Body of pancreas (tissue), 4 donors: ENCODE measurements at regions not wholly inside any gene's neighbourhood (a gene's known extent, or its start where the extent isn't known, plus 50 kb on each side); places are given as distances from the start of the nearest gene placed in this dataset.

Experiments
- ATAC-seq: fragments of 150-250 bp; one replicate; pipeline ENCODE4 v1.9.1; 2016
- DNase-seq, 4 donors: peaks; one replicate each; pipeline ENCODE4 v3.0.0-alpha.2; 2019
- H3K27ac ChIP-seq, 4 donors: fragments of 200-600 bp; sonication (generic); 1 replicate in 3 of 4; 2 replicates in 1 of 4; pipeline versions ENCODE4 v1.5.1 to v1.6.1; 2016 to 2019; ENCODE audit warnings: mild to moderate bottlenecking in 1 of 4, mixed read lengths in 1 of 4, moderate library complexity in 1 of 4
- H3K27me3 ChIP-seq, 2 donors: fragments of 200-600 bp; sonication (generic); one replicate each; pipeline ENCODE4 v1.6.0; 2016; ENCODE audit warnings: mild to moderate bottlenecking in 1 of 2
- H3K36me3 ChIP-seq, 2 donors: fragments of 200-600 bp; sonication (generic); replicated peaks in 1 of 2; 2 replicates each; pipeline ENCODE4 v1.5.1; 2016; ENCODE audit warnings: low read depth in 2 of 2; ENCODE audit not compliant: insufficient read depth in 1 of 2
- H3K4me1 ChIP-seq: fragments of 200-600 bp; sonication (generic); one replicate; pipeline ENCODE4 v1.6.0; 2016
- H3K4me3 ChIP-seq, 2 donors: fragments of 200-600 bp; sonication (generic); 1 replicate in 1 of 2; 2 replicates in 1 of 2; pipeline ENCODE4 v1.5.1; 2016 to 2019
- H3K9me3 ChIP-seq, 3 donors: fragments of 200-600 bp; sonication (generic); 1 replicate in 2 of 3; 2 replicates in 1 of 3; pipeline ENCODE4 v1.5.1; 2016
- CTCF ChIP-seq, 7 experiments: fragments of 450-650 bp in 4 of 7; fragments of 200-600 bp in 3 of 7; sonication (generic) in 3 of 7; IDR thresholded peaks; one replicate each; pipeline ENCODE4 v1.5.1; 2016 to 2019; ENCODE audit warnings: antibody characterized with exemption in 7 of 7
- POLR2A ChIP-seq, 3 donors: fragments of 450-650 bp; IDR thresholded peaks; one replicate each; pipeline ENCODE4 v1.6.1; 2016; ENCODE audit warnings: antibody characterized with exemption in 3 of 3, mild to moderate bottlenecking in 2 of 3
- WGBS, 2 donors: methylation state at CpG; one replicate each; pipeline ENCODE4 v1.1.5; 2017; 5-methylcytosine and 5-hydroxymethylcytosine counted together
- intact Hi-C: fragments of 100-400 bp; cut with DNase I; formaldehyde crosslinking; loops from one replicate; pipeline ENCODE4 v1.15.1; 2023

DNA sequence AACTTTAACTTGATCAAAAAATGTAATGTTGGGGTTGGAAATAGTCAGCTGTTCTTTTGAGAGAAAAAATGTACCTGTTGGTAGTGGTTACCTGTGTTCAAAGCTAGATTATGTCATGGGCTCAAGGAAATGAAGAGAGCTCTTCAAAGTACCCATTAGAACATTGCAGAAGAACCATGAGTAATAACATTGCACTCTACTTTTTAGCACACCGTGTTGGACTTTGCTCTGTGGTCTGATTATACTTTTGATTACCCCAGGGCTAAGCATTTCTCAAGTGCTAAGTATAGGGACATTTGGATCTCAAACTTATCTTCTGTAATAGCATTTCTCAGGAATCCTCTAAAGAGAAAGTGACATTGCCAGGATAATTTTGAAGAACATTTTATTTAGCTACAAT, 1122.8 kb upstream of the CELF4 start:
- intact Hi-C loops, result no loop called here
- Histone ChIP-seq H3K36me3 (no peaks in the 10 kb centered on the region), H3K4me3 (no peak overlapping the region), H3K27me3 (no peaks in the 10 kb centered on the region), H3K27ac (no peak overlapping the region), H3K9me3 (no peaks in the 10 kb centered on the region), H3K4me1 (no peaks in the 10 kb centered on the region)
- 27 to 38% methylated on average over 1 of the region's 1 CpG for WGBS, 2 donors
- no peak for DNase-seq
- no peak for ATAC-seq
- no peak for TF ChIP-seq POLR2A (IDR thresholded peaks at IDR 0.05)
- no peak for TF ChIP-seq CTCF (IDR thresholded peaks at IDR 0.05)

- DNase-seq (no peak), ATAC-seq (no peak)
- no peak for TF ChIP-seq CTCF (IDR thresholded peaks at IDR 0.05)
- H3K36me3 ChIP-seq, result no peaks in the 10 kb centered on the region
- H3K27ac ChIP-seq, result no peak overlapping the region
- no peaks in the 10 kb centered on the region for H3K27me3 ChIP-seq
- no peaks in the 10 kb centered on the region for H3K4me1 ChIP-seq
- intact Hi-C loops, result no loop called here
- peaks cover 0 to 3% (median 0%) of the 10 kb centered on the region in 3 donors for H3K9me3 ChIP-seq
- H3K4me3 ChIP-seq, result no peak overlapping the region
Observed at GRCh38 chr18:38670486-38670885, 1104.9 kb upstream of the CELF4 start.

- ATAC-seq (no peak), DNase-seq (no peak)
- Histone ChIP-seq H3K36me3 (no peaks in the 10 kb centered on the region), H3K4me3 (no peak overlapping the region), H3K27me3 (no peaks in the 10 kb centered on the region), H3K9me3 (peaks cover 0 to 3% (median 0%) of the 10 kb centered on the region in 3 donors), H3K27ac (no peak overlapping the region), H3K4me1 (no peaks in the 10 kb centered on the region)
- intact Hi-C loops, result no loop called here
- WGBS, 2 donors, result 26 to 43% methylated on average over 1 of the region's 1 CpG
- TF ChIP-seq CTCF (IDR thresholded peaks at IDR 0.05) (no peak), POLR2A (IDR thresholded peaks at IDR 0.05) (no peak)
Observed at GRCh38 chr18:38664929-38665328, 1099.3 kb upstream of the CELF4 start.

- H3K27me3 ChIP-seq, result no peaks in the 10 kb centered on the region
- no peaks in the 10 kb centered on the region for H3K4me1 ChIP-seq
- DNase-seq (no peak), ATAC-seq (no peak)
- no peaks in the 10 kb centered on the region for H3K36me3 ChIP-seq
- intact Hi-C loops, result no loop called here
- TF ChIP-seq POLR2A (IDR thresholded peaks at IDR 0.05), result no peak
- TF ChIP-seq CTCF (IDR thresholded peaks at IDR 0.05), result no peak
- WGBS, 2 donors, result 29 to 47% methylated on average over 1 of the region's 1 CpG
- H3K9me3 ChIP-seq, result peaks cover 0 to 3% (median 0%) of the 10 kb centered on the region in 3 donors
- no peak overlapping the region for H3K4me3 ChIP-seq
- H3K27ac ChIP-seq, result no peak overlapping the region
Observed at GRCh38 chr18:38663682-38664081, 1098.1 kb upstream of the CELF4 start.

- no peak for ATAC-seq
- intact Hi-C loops, result no loop called here
Observed at GRCh38 chr18:38663270-38663669, 1097.7 kb upstream of the CELF4 start.

More at GRCh38 chr18:38663270-38663669, 1097.7 kb upstream of the CELF4 start:
- TF ChIP-seq CTCF (IDR thresholded peaks at IDR 0.05), result no peak
- no peak for TF ChIP-seq POLR2A (IDR thresholded peaks at IDR 0.05)
- no peak overlapping the region for H3K27ac ChIP-seq
- no peaks in the 10 kb centered on the region for H3K27me3 ChIP-seq
- H3K4me3 ChIP-seq, result no peak overlapping the region
- H3K4me1 ChIP-seq, result no peaks in the 10 kb centered on the region
- H3K36me3 ChIP-seq, result no peaks in the 10 kb centered on the region
- H3K9me3 ChIP-seq, result peaks cover 0 to 3% (median 0%) of the 10 kb centered on the region in 3 donors
- DNase-seq, result no peak
